Neural cell (in vitro differentiated cells): ENCODE measurements at regions not wholly inside any gene's neighbourhood (a gene's known extent, or its start where the extent isn't known, plus 50 kb on each side); places are given as distances from the start of the nearest gene placed in this dataset.

ENCODE experiments used
- H2AFZ ChIP-seq: fragments of 200-600, 300-800 bp; sonication (generic), shearing (Covaris generic); 2 replicates; pipeline ENCODE4 v1.6.0; 2014; ENCODE audit warnings: low read depth, mild to moderate bottlenecking, antibody characterized with exemption, low read length, moderate library complexity
- H3F3A ChIP-seq: fragments of 200-600 bp; shearing (Covaris generic); 2 replicates; pipeline ENCODE4 v1.6.1; 2016; ENCODE audit warnings: mild to moderate bottlenecking, moderate library complexity, mixed read lengths, antibody characterized with exemption, low read length; ENCODE audit not compliant: insufficient read depth, poor library complexity, severe bottlenecking
- H3K27ac ChIP-seq: fragments of 200-600, 300-800 bp; sonication (generic), shearing (Covaris generic); 2 replicates; pipeline ENCODE4 v1.5.1; 2014; ENCODE audit warnings: mild to moderate bottlenecking, low read length, moderate library complexity
- H3K27me3 ChIP-seq: fragments of 300-800, 200-600 bp; sonication (generic), shearing (Covaris generic); 2 replicates; pipeline ENCODE4 v1.6.0; 2014; ENCODE audit warnings: mild to moderate bottlenecking, low read depth, low read length, moderate library complexity; ENCODE audit not compliant: insufficient read depth
- H3K36me3 ChIP-seq: fragments of 300-800, 200-600 bp; sonication (generic), shearing (Covaris generic); 2 replicates; pipeline ENCODE4 v1.5.1; 2014; ENCODE audit warnings: mild to moderate bottlenecking, antibody characterized with exemption, low read length, moderate library complexity; ENCODE audit not compliant: insufficient read depth
- H3K4me2 ChIP-seq: fragments of 300-800, 200-600 bp; sonication (generic), shearing (Covaris generic); 2 replicates; pipeline ENCODE4 v1.6.0; 2014; ENCODE audit warnings: mild to moderate bottlenecking, low read length
- H3K4me3 ChIP-seq: fragments of 300-800, 200-600 bp; sonication (generic), shearing (Covaris generic); 2 replicates; pipeline ENCODE4 v1.5.1; 2014; ENCODE audit warnings: mild to moderate bottlenecking, low read length, moderate library complexity
- H3K79me2 ChIP-seq: fragments of 200-600 bp; shearing (Covaris generic); replicated peaks from 2 replicates; pipeline ENCODE4 v1.6.0; 2014; ENCODE audit warnings: mild to moderate bottlenecking, low read length, moderate library complexity; ENCODE audit not compliant: insufficient read depth
- H3K9ac ChIP-seq: fragments of 300-800, 200-600 bp; sonication (generic), shearing (Covaris generic); 2 replicates; pipeline ENCODE4 v1.6.1; 2016; ENCODE audit warnings: mild to moderate bottlenecking, low read length, mixed read lengths
- H3K9me2 ChIP-seq: fragments of 200-600 bp; shearing (Covaris generic); 2 replicates; pipeline ENCODE4 v1.6.1; 2016; ENCODE audit warnings: mild to moderate bottlenecking, low read length, mixed read lengths; ENCODE audit not compliant: insufficient read depth
- H3K9me3 ChIP-seq: fragments of 200-600, 300-800 bp; sonication (generic), shearing (Covaris generic); 2 replicates; pipeline ENCODE4 v1.6.1; 2016; ENCODE audit warnings: mild to moderate bottlenecking, mixed run types, low read length, moderate library complexity, mixed read lengths
- H4K20me1 ChIP-seq: fragments of 200-600 bp; shearing (Covaris generic); 2 replicates; pipeline ENCODE4 v1.6.1; 2016; ENCODE audit warnings: mild to moderate bottlenecking, mixed run types; ENCODE audit not compliant: insufficient read depth
- EP300 ChIP-seq: fragments of 450-650 bp; conservative IDR thresholded peaks from 2 replicates; pipeline ENCODE4 v1.6.1; 2014; ENCODE audit warnings: antibody characterized with exemption, mild to moderate bottlenecking, moderate library complexity; ENCODE audit not compliant: poor library complexity, severe bottlenecking
- EZH2 ChIP-seq: fragments of 200-600, 300-800 bp; shearing (Covaris generic), sonication (generic); IDR thresholded peaks from 2 replicates; pipeline ENCODE4 v1.6.1; 2014; ENCODE audit warnings: antibody characterized with exemption, low read length, borderline replicate concordance, mild to moderate bottlenecking; ENCODE audit not compliant: insufficient read depth, poor library complexity, severe bottlenecking
- MXI1 ChIP-seq: fragments of 450-650 bp; conservative IDR thresholded peaks from 2 replicates; pipeline ENCODE4 v1.6.1; 2014; ENCODE audit warnings: antibody characterized with exemption, mild to moderate bottlenecking; ENCODE audit not compliant: poor library complexity, severe bottlenecking
- POLR2AphosphoS5 ChIP-seq: IDR thresholded peaks from 2 replicates; pipeline ENCODE4 v1.6.1; 2012
- RAD21 ChIP-seq: fragments of 450-650 bp; conservative IDR thresholded peaks from 2 replicates; pipeline ENCODE4 v1.6.1; 2014; ENCODE audit warnings: antibody characterized with exemption, mild to moderate bottlenecking, moderate library complexity
- SMC3 ChIP-seq: fragments of 450-650 bp; conservative IDR thresholded peaks from 2 replicates; pipeline ENCODE4 v1.6.1; 2014; ENCODE audit warnings: antibody characterized with exemption, mild to moderate bottlenecking, moderate library complexity; ENCODE audit not compliant: poor library complexity
- TAF1 ChIP-seq: IDR thresholded peaks from 2 replicates; pipeline ENCODE4 v1.6.1; 2012; ENCODE audit warnings: low read depth
- TF ChIP-seq, protein P1 (sequence below): fragments of 450-650 bp; IDR thresholded peaks from 2 replicates; pipeline ENCODE4 v1.5.1; 2014; ENCODE audit warnings: antibody characterized with exemption, mild to moderate bottlenecking, moderate library complexity; ENCODE audit not compliant: poor library complexity, severe bottlenecking
- TF ChIP-seq, protein P2 (sequence below): IDR thresholded peaks from 2 replicates; pipeline ENCODE4 v1.6.1; 2012; ENCODE audit warnings: borderline replicate concordance

DNA sequence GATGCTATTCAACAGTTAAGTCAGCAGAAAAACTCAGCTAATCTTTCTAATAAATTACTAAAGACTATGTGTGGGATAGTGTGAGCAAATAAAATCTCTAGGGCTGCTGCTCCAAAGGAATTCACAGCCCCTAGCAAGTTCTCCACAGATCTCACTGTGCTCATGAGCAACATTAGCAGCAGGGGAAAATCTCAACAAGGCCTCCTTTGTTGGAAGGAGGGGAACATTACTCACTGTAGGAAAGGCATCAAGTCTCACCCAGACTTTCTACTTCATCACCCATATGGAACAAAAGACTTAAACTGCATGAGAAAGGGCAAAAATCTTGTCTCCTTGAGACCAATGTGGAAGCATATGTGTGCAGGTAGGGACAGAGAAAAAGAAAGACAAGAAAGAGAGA lies 726.4 kb upstream of the SLC35B3 start:
- Histone ChIP-seq H3K79me2 (no peaks in the 10 kb centered on the region), H3K36me3 (no peaks in the 10 kb centered on the region), H3K9ac (no peak overlapping the region), H4K20me1 (no peaks in the 10 kb centered on the region), H3F3A (no peaks in the 10 kb centered on the region), H3K4me3 (no peak overlapping the region), H3K9me2 (no peaks in the 10 kb centered on the region), H3K27me3 (no peaks in the 10 kb centered on the region), H3K27ac (no peak overlapping the region), H2AFZ (no peak overlapping the region), H3K4me2 (no peak overlapping the region), H3K9me3 (no peaks in the 10 kb centered on the region)
- TF ChIP-seq MXI1 = no peak
- no peak for TF ChIP-seq POLR2AphosphoS5
- TF ChIP-seq RAD21 = no peak
- no peak for TF ChIP-seq TAF1
- TF ChIP-seq EP300 = no peak
- no peak for TF ChIP-seq SMC3
- TF ChIP-seq EZH2 = no peak
- TF ChIP-seq, protein P1, sequence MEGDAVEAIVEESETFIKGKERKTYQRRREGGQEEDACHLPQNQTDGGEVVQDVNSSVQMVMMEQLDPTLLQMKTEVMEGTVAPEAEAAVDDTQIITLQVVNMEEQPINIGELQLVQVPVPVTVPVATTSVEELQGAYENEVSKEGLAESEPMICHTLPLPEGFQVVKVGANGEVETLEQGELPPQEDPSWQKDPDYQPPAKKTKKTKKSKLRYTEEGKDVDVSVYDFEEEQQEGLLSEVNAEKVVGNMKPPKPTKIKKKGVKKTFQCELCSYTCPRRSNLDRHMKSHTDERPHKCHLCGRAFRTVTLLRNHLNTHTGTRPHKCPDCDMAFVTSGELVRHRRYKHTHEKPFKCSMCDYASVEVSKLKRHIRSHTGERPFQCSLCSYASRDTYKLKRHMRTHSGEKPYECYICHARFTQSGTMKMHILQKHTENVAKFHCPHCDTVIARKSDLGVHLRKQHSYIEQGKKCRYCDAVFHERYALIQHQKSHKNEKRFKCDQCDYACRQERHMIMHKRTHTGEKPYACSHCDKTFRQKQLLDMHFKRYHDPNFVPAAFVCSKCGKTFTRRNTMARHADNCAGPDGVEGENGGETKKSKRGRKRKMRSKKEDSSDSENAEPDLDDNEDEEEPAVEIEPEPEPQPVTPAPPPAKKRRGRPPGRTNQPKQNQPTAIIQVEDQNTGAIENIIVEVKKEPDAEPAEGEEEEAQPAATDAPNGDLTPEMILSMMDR = no peak
- TF ChIP-seq, protein P2, sequence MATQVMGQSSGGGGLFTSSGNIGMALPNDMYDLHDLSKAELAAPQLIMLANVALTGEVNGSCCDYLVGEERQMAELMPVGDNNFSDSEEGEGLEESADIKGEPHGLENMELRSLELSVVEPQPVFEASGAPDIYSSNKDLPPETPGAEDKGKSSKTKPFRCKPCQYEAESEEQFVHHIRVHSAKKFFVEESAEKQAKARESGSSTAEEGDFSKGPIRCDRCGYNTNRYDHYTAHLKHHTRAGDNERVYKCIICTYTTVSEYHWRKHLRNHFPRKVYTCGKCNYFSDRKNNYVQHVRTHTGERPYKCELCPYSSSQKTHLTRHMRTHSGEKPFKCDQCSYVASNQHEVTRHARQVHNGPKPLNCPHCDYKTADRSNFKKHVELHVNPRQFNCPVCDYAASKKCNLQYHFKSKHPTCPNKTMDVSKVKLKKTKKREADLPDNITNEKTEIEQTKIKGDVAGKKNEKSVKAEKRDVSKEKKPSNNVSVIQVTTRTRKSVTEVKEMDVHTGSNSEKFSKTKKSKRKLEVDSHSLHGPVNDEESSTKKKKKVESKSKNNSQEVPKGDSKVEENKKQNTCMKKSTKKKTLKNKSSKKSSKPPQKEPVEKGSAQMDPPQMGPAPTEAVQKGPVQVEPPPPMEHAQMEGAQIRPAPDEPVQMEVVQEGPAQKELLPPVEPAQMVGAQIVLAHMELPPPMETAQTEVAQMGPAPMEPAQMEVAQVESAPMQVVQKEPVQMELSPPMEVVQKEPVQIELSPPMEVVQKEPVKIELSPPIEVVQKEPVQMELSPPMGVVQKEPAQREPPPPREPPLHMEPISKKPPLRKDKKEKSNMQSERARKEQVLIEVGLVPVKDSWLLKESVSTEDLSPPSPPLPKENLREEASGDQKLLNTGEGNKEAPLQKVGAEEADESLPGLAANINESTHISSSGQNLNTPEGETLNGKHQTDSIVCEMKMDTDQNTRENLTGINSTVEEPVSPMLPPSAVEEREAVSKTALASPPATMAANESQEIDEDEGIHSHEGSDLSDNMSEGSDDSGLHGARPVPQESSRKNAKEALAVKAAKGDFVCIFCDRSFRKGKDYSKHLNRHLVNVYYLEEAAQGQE = no peak

DNA sequence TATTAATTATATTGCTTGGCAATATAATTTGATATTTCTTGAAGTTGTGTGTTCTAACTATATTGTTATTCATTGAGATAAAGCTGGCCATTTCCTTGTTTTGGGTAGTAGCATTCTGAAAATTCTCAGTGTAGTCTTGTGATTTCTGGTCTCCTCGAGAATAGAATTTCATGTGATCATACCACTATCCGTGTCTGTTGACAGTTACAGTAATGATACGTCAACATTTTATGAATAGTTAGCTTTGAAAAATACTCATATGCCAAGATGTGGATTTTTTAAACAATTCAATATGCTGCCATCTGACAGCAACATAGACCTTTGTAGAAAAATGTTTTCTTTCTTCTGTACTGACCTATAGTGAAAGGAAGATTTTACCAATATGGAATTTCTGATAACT lies 723.7 kb upstream of the SLC35B3 start:
- H3K9ac ChIP-seq = no peak overlapping the region
- no peak overlapping the region for H3K27ac ChIP-seq
- H3K9me2 ChIP-seq = no peaks in the 10 kb centered on the region
- H3K4me2 ChIP-seq = no peak overlapping the region
- no peaks in the 10 kb centered on the region for H3K9me3 ChIP-seq
- H2AFZ ChIP-seq = no peak overlapping the region
- H3K4me3 ChIP-seq = no peak overlapping the region
- no peaks in the 10 kb centered on the region for H3K27me3 ChIP-seq
- no peaks in the 10 kb centered on the region for H3K79me2 ChIP-seq
- H3K36me3 ChIP-seq = no peaks in the 10 kb centered on the region
- no peaks in the 10 kb centered on the region for H4K20me1 ChIP-seq
- no peaks in the 10 kb centered on the region for H3F3A ChIP-seq
- TF ChIP-seq, protein P2 = no peak
- TF ChIP-seq, protein P1 = no peak
- TF ChIP-seq POLR2AphosphoS5 (no peak), SMC3 (no peak), TAF1 (no peak), EP300 (no peak), EZH2 (no peak), RAD21 (no peak), MXI1 (no peak)
